IMR-90 (cell line): ENCODE measurements at regions not wholly inside any gene's neighbourhood (a gene's known extent, or its start where the extent isn't known, plus 50 kb on each side); places are given as distances from the start of the nearest gene placed in this dataset.

ENCODE experiments used
- ATAC-seq: fragments of 200-7000 bp; cut with Tn5 transposase; 2 replicates; pipeline ENCODE4 v1.9.1; 2020; ENCODE audit warnings: low read depth, mild to moderate bottlenecking, moderate library complexity
- BruUV-seq: library from RNA; stranded (reverse); fragments of 400-500 nt; replicated peaks from 2 replicates; lab custom pipeline; 2021; lab: Mats Ljungman, UMichigan
- CTCF ChIA-PET: fragments of 300-600 bp; formaldehyde crosslinking; extraction: SDS; loops from one replicate; lab custom pipeline; 2021; ENCODE audit warnings: antibody characterized with exemption; lab: Yijun Ruan, JAX
- POLR2A ChIA-PET: fragments of 300-600 bp; sonication (Branson Sonifier 250); formaldehyde crosslinking; loops from one replicate; lab custom pipeline; 2022; ENCODE audit warnings: antibody characterized with exemption; ENCODE audit not compliant: unreplicated experiment; lab: Charles Lee
- DNase-seq: peaks from one replicate; pipeline ENCODE4 v3.0.0; 2013
- H2AFZ ChIP-seq: replicated peaks from 2 replicates; pipeline ENCODE3; 2013; ENCODE audit warnings: low read length, mild to moderate bottlenecking; ENCODE audit not compliant: poor library complexity
- H2AK5ac ChIP-seq: 2 replicates; pipeline ENCODE4 v1.6.1; 2013; ENCODE audit warnings: low read depth, low read length, inconsistent platforms
- H2AK9ac ChIP-seq: replicated peaks from 2 replicates; pipeline ENCODE3; 2013; ENCODE audit warnings: mild to moderate bottlenecking, low read depth, low read length, moderate library complexity; ENCODE audit not compliant: poor library complexity
- H2BK120ac ChIP-seq: 2 replicates; pipeline ENCODE4 v1.6.1; 2013; ENCODE audit warnings: low read depth, low read length, inconsistent platforms
- H2BK15ac ChIP-seq: 3 replicates; pipeline ENCODE4 v1.6.1; 2013; ENCODE audit warnings: low read depth, low read length, inconsistent platforms
- H2BK20ac ChIP-seq: 2 replicates; pipeline ENCODE4 v1.6.1; 2013; ENCODE audit warnings: low read depth, mild to moderate bottlenecking, inconsistent platforms, low read length, moderate library complexity
- H2BK5ac ChIP-seq: 2 replicates; pipeline ENCODE4 v1.6.1; 2013; ENCODE audit warnings: mild to moderate bottlenecking, low read depth, low read length, inconsistent platforms; ENCODE audit not compliant: poor library complexity, severe bottlenecking
- H3K14ac ChIP-seq: replicated peaks from 2 replicates; pipeline ENCODE4 v1.6.1; 2013; ENCODE audit warnings: low read depth, low read length, inconsistent platforms
- H3K18ac ChIP-seq: 2 replicates; pipeline ENCODE4 v1.6.1; 2013; ENCODE audit warnings: low read depth, low read length, control low read depth
- H3K23ac ChIP-seq: 2 replicates; pipeline ENCODE4 v1.6.1; 2013; ENCODE audit warnings: low read depth, low read length, inconsistent platforms
- H3K27ac ChIP-seq: 2 replicates; pipeline ENCODE4 v1.5.1; 2013; ENCODE audit warnings: mild to moderate bottlenecking, control low read depth, low read length; ENCODE audit not compliant: insufficient read depth
- H3K27me3 ChIP-seq: 2 replicates; pipeline ENCODE4 v1.6.1; 2013; ENCODE audit warnings: low read length; ENCODE audit not compliant: control insufficient read depth, insufficient read depth
- H3K36me3 ChIP-seq: 2 replicates; pipeline ENCODE4 v1.6.1; 2013; ENCODE audit warnings: low read length, mixed read lengths; ENCODE audit not compliant: control insufficient read depth, insufficient read depth
- H3K4ac ChIP-seq: 2 replicates; pipeline ENCODE4 v1.6.1; 2013; ENCODE audit warnings: low read depth, low read length, inconsistent platforms
- H3K4me1 ChIP-seq: 2 replicates; pipeline ENCODE4 v1.6.1; 2013; ENCODE audit warnings: low read length, mixed read lengths; ENCODE audit not compliant: control insufficient read depth, insufficient read depth
- H3K4me2 ChIP-seq: 2 replicates; pipeline ENCODE4 v1.6.1; 2013; ENCODE audit warnings: low read depth, mild to moderate bottlenecking, control low read depth, low read length, moderate library complexity
- H3K4me3 ChIP-seq: 2 replicates; pipeline ENCODE4 v1.5.1; 2013; ENCODE audit warnings: low read depth, mild to moderate bottlenecking, control low read depth, low read length, moderate library complexity; ENCODE audit not compliant: insufficient read depth
- H3K56ac ChIP-seq: 2 replicates; pipeline ENCODE4 v1.6.1; 2013; ENCODE audit warnings: low read length, inconsistent platforms; ENCODE audit not compliant: insufficient read depth; ENCODE audit errors: extremely low read depth
- H3K79me1 ChIP-seq, 2 experiments: 2 replicates each; pipeline ENCODE4 v1.6.1; 2013; ENCODE audit warnings: low read length in 2 of 2, inconsistent platforms in 1 of 2, low read depth in 1 of 2
- H3K9ac ChIP-seq: 2 replicates; pipeline ENCODE4 v1.6.1; 2013; ENCODE audit warnings: low read depth, low read length, control low read depth
- H3K9me1 ChIP-seq: 2 replicates; pipeline ENCODE4 v1.6.1; 2013; ENCODE audit warnings: low read length, inconsistent platforms; ENCODE audit not compliant: insufficient read depth
- H3K9me3 ChIP-seq: 2 replicates; pipeline ENCODE4 v1.6.1; 2013; ENCODE audit warnings: low read length; ENCODE audit not compliant: control insufficient read depth, insufficient read depth
- H4K20me1 ChIP-seq: 2 replicates; pipeline ENCODE4 v1.6.1; 2013; ENCODE audit warnings: low read length, inconsistent platforms; ENCODE audit not compliant: insufficient read depth
- H4K5ac ChIP-seq: 2 replicates; pipeline ENCODE4 v1.6.1; 2013; ENCODE audit warnings: mild to moderate bottlenecking, low read depth, low read length, control low read depth
- H4K8ac ChIP-seq, 2 experiments: 2 replicates each; pipeline ENCODE4 v1.6.1; 2013; ENCODE audit warnings: low read depth in 2 of 2, low read length in 2 of 2, control low read depth in 1 of 2, inconsistent platforms in 1 of 2
- H4K91ac ChIP-seq: 2 replicates; pipeline ENCODE4 v1.6.1; 2013; ENCODE audit warnings: low read depth, low read length, inconsistent platforms; ENCODE audit not compliant: insufficient read depth
- MXI1 ChIP-seq: IDR thresholded peaks from 2 replicates; pipeline ENCODE4 v1.6.1; 2012; ENCODE audit warnings: low read depth, mild to moderate bottlenecking, low read length, moderate library complexity, borderline replicate concordance
- WGBS, 2 experiments: methylation state at CpG; one replicate each; pipeline versions ENCODE4 v1.1.5 to v1.1.7; 2013; ENCODE audit warnings: missing lambda C conversion rate in 2 of 2; ENCODE audit not compliant: insufficient read length in 1 of 2; ENCODE audit errors: extremely low coverage in 2 of 2; 5-methylcytosine and 5-hydroxymethylcytosine counted together
- dilution Hi-C: fragments of 300-500 bp; cut with HindIII; formaldehyde crosslinking; loops from one replicate; pipeline ENCODE4 v1.14.3; 2018; ENCODE audit warnings: low sequenced_read_pairs; ENCODE audit not compliant: unreplicated experiment
- in situ Hi-C: fragments of 300-500 bp; cut with MboI; formaldehyde crosslinking; loops from 3 replicates; pipeline ENCODE4 v1.14.3; 2019; ENCODE audit warnings: low sequenced_read_pairs, inconsistent platforms, mixed read lengths
- intact Hi-C: fragments of 100-400 bp; cut with micrococcal nuclease; formaldehyde crosslinking; loops from 2 replicates; pipeline ENCODE4 v1.10.0; 2022
- TF ChIP-seq, protein P1 (sequence below): fragments of 150-350 bp; IDR thresholded peaks from 2 replicates; pipeline ENCODE4 v1.6.1; 2016; ENCODE audit warnings: low read depth, mild to moderate bottlenecking, low read length, moderate library complexity, borderline replicate concordance

DNA sequence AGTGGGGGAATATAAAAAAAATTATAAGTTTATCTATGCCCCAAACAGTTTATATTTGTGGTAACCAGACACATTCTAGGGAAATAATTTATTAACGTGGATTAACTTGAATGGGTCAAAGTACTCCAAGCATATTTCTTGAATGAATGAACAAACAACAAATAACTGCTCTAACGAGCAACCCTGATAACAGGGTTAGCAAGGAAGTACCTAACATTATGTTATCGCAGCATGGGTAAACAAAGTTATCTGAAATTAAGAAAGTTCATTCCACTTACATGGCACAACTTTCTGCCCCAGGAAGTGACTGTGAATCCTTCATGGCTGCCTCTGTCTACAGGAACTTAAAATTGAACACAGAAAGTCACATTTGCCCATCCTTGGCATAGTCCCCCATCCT, 812.9 kb upstream of the ACVR2A start:
- Histone ChIP-seq H4K20me1 (no peaks in the 10 kb centered on the region), H4K8ac (no peak overlapping the region), H3K27me3 (no peaks in the 10 kb centered on the region; the same call in 1 of the 2 replicates), H3K4me2 (no peak overlapping the region; the same call in 1 of the 2 replicates), H2BK20ac (no peak overlapping the region), H2AK9ac (no peak overlapping the region), H3K4me1 (peaks cover 9% of the 10 kb centered on the region; the same call in 1 of the 2 replicates), H3K14ac (no peak overlapping the region), H3K23ac (no peak overlapping the region), H3K9ac (no peak overlapping the region), H3K4me3 (no peak overlapping the region), H2BK120ac (no peak overlapping the region), H3K79me1 (no peaks in the 10 kb centered on the region), H2BK5ac (no peak overlapping the region), H3K36me3 (no peaks in the 10 kb centered on the region), H3K4ac (no peak overlapping the region), H3K27ac (peak overlapping the region; percentile 32; the same call in 1 of the 2 replicates), H3K18ac (no peak overlapping the region; the same call in 1 of the 2 replicates), H4K91ac (no peak overlapping the region), H2AK5ac (no peak overlapping the region), H2BK15ac (no peak overlapping the region), H4K5ac (no peak overlapping the region), H3K9me1 (no peaks in the 10 kb centered on the region), H3K9me3 (peaks cover 7% of the 10 kb centered on the region), H3K56ac (no peak overlapping the region), H2AFZ (no peak overlapping the region)
- dilution Hi-C loops: no loop called here
- no CpG with 5 or more reads among the region's 3 CpGs for WGBS, 2 experiments
- TF ChIP-seq MXI1: no peak
- TF ChIP-seq, protein P1, sequence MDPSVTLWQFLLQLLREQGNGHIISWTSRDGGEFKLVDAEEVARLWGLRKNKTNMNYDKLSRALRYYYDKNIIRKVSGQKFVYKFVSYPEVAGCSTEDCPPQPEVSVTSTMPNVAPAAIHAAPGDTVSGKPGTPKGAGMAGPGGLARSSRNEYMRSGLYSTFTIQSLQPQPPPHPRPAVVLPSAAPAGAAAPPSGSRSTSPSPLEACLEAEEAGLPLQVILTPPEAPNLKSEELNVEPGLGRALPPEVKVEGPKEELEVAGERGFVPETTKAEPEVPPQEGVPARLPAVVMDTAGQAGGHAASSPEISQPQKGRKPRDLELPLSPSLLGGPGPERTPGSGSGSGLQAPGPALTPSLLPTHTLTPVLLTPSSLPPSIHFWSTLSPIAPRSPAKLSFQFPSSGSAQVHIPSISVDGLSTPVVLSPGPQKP: no peak
- intact Hi-C loops: loop anchor here (5.0 kb wide), 1 partner anchor 105 kb away; no protein-coding TSS in a partner anchor
- BruUV-seq: no TSS peak
- ATAC-seq (no peak), DNase-seq (no peak)
- in situ Hi-C loops: no loop called here
- POLR2A ChIA-PET: no interaction called here
- CTCF ChIA-PET: no interaction called here
